GM18519 (cell line): ENCODE measurements at regions not wholly inside any gene's neighbourhood (a gene's known extent, or its start where the extent isn't known, plus 50 kb on each side); places are given as distances from the start of the nearest gene placed in this dataset.

Experiments used
- ATAC-seq: cut with Tn5 transposase; IDR thresholded peaks from one replicate; pipeline ENCODE4 v1.9.1; 2021; ENCODE audit warnings: mild to moderate bottlenecking, moderate library complexity; ENCODE audit not compliant: unreplicated experiment, low FRiP score

DNA sequence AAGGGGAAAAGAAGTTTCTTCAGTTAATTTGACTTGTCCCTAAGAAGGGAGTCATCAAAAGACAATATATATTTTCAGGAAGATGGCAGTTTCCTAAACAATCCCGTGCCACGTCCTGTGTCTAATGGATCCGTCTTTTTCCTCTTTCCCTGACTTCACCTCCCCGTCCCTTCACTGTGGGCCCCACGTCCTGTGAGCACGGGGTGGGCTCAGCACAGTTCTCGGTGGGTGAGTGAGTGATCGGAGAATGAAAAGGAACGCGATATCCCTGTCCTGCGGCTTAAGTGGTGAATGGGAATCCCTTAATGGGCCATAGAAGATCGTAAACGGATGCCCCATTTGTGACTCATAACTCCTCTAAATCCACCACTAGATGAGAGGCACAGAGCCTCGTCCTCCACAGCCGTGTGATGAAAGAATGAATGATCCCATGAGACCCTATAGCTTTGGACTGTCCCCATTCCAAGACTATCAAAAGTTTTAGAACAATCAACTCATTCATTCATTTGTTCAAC lies 63.5 kb upstream of the PITRM1 start:
- ATAC-seq, result no peak

DNA sequence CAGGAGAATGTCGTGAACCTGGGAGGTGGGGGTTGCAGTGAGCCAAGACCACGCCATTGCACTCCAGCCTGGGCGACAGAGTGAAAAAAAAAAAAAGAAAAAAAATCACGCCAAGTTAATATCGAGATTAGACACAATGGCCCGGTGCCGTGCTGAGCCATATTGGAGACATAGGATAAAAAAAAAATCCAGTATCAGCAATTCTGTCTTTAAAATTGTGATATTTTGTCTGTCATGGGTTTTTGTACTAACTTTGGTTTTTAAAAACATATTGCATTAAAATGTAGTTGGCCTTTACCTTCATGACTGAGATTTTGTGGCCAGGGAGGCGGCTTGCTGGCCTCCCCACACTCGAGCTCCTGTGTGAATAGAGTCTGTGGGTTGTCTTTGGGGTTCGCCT lies 62.8 kb upstream of the PITRM1 start:
- no peak for ATAC-seq

DNA sequence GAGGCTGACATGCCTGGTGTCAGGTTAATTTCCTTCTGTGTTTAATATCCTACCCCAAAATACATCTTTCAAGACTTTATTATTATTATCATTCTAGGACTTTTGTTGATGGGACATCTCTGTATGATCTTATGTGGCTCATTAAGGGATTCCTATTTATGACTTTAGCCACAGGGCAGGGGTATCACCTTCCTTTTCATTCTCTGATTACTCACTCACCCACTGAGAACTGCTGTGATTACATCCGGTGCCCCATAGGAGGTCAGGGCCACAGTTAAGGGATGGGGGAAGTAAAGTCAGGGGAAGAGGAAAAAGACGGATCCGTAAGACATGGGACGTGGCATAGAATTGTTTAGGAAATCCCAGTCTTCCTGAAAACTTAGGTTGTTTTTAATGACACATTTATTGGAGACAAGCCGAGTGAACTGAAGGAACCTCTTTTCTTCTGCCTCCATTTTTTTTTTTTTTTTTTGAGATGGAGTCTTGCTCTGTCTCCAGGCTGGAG lies 61.0 kb upstream of the PITRM1 start:
- ATAC-seq, result no peak

DNA sequence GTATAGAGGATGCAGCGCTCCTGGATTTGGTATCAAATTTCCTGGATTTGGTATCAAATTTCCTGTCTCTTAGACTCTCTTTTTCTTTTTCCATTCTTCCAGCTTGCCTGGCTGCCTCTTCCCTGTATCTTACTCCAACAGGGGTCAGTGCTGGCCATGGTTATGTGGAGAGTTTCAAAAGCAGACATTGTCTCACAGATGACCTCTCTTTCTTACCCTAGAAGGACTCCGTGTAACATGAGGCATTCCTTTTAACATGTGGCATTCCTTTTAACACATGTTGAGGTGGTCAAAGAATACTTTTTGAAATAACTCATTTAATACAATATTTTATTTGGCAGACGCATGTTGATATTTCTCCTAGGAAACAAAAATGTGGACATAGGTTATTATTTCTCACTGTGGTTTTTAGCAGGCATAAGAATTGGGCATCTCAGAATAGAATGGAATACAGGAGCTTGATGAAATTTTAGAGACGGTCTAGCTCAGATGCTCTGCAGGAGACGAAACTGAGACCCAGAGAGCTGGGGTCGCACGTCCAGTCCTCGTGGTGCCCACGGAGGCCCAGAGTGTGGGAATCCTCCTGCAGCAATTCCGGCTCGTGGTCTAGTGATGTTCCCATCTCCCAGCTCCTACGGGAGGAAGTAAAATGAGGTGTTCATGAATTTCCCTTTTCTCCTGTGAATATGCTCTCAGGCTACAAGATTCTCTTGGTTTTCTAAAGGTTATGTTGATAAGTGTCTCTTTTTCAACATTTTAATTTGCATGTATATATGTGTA lies 59.6 kb upstream of the PITRM1 start:
- no peak for ATAC-seq

DNA sequence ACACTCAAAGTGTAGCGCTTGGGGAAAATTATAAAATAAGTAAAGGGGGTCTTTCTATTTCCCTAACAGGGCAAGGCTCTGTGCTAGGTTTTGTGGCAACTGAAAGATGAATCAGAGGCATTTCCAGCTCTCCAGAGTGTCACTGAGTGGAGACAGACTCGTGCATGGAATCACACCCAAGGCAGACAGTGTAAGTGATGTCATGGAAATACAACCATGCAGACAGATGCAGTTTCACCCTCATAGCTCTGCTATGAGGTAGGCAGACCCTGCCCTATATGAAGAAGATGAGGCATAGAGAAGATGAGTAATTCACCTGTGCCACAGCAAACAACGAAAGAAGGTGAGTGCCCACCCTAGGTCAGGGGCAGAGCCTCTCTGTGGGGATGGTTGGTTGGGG lies 57.2 kb upstream of the PITRM1 start:
- ATAC-seq, result no peak

DNA sequence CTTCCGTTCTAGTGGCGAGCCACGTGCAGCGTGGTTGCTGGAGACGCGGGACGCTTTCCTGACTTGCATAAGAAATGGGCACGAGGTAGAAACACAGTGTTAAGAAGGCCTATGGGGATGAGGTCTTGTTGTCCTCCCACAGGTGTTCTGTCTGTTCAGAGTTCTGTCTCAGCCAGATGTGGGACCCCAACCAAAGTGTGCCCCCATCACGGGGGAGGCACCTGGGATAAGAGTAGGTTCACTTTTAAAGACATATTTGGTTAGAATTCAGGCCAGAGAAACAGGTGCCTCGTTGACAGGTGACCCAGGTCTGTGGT lies 56.0 kb upstream of the PITRM1 start:
- no peak for ATAC-seq

DNA sequence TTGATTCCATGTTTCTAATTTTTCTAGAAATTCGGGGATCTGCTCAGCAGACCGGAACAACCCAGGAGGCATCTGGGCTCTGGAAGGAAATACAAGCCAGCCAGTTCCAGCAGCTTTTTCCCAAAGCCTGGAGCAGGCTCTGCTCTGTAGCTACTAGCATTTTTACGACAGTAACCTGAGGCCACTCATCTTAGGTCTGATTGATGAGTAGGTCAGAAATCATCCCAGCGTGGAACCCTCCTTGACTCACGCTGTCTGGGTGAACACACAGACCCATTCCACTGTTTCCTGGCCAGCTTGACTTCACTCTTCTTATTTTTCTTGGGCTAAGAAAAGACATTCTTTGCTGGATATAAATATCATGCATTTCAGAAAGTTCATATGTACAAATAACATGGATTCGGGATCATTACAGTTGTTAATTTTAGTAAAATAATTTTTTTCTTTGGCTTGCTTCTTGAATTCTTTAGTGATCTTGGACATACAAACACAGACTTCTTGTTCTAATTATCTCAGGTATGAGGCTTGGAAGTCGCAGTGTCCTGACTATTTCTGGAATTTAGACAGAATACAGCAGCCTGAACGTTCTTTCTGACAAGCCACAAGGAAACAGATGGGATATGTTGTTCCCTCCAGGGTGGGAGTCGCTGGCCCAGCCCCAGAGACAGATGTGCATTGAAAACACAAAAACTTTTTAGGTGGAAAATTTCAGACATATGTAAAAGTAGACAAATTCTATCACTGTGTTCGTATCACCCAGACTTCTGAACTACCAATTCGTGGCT lies 54.6 kb upstream of the PITRM1 start:
- ATAC-seq, result no peak

DNA sequence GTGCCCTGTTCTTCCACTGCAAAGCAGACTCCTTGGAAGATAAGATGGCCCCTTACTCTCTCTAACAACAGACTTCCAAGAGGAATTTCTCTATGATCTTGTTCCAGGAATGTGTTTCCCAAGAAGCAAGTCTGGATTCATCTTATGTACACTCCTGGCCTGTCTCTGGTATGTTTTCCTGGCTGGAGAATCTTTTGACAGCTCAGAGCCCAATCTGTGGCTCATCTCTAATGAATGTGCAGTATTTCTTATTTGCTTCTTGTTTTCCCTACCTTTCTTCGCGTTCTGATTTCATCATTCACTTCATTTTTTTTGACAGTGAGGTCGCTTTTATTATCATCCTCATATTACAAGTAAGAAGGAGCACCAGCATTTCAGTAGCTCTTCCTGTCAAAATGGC lies 53.0 kb upstream of the PITRM1 start:
- ATAC-seq, result no peak

DNA sequence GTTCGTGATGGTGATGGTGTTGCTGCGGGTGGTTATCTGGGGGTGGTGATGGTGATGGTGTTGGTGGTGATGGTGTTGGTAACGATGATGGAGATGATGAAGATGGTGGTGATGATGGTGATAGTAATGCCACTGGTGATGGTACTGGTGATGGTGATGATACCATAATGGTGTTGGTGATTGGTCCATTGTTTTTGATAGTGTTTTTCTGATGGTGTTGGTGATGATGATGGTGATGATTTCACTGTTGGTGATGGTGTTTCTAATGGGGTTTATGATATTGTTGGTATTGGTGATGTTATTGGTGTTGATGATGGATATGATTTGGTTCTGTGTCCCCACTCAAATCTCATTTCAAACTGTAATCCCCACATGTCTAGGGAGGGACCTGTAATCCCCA lies 51.7 kb upstream of the PITRM1 start:
- ATAC-seq, result no peak

DNA sequence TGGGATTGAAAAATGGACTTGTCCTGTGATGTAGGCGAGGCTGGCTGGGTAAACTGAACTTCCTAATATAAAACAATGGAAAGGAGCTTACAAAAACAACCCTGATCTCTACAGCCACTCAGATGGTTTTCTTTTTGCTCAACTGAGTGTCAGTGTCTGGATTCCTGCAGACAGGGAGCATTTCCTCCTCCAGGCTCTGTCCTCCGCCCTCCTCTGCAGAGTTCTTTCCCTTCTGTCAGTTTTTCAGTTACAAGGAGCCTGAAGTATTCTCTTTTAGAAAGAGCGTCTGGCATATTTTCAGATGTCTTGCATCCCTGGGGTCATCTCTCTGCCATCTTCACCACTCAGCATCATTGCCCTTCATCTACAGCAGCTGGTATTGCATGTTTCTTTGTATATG lies 50.0 kb upstream of the PITRM1 start:
- ATAC-seq, result no peak
